ENCODE measurements at regions not wholly inside any gene's neighbourhood (a gene's known extent, or its start where the extent isn't known, plus 50 kb on each side); places are given as distances from the start of the nearest gene placed in this dataset.

DNA sequence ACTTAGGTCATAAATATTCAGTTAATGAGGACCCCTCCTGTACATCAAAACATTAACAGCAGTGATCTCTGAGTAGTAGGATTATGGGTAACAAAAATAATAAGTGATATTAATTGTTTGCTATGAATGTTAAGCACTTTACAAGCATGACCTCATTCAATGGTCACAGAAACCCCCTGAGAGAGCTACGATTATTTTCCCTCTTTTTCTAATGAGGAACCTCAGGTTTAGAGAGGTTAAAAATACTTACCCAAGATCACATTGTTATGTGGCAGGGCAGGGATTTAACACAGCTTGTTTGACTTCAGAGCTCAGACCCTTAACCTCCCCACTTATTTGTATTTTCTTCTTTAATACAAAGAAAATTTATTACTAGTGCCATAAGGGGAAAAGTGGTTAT is 228.2 kb downstream of the TBL1XR1 start:
- no peak for DNase-seq

GRCh38 chr3:176968631-176969030 is 228.7 kb downstream of the TBL1XR1 start:
- DNase-seq = no peak

DNA sequence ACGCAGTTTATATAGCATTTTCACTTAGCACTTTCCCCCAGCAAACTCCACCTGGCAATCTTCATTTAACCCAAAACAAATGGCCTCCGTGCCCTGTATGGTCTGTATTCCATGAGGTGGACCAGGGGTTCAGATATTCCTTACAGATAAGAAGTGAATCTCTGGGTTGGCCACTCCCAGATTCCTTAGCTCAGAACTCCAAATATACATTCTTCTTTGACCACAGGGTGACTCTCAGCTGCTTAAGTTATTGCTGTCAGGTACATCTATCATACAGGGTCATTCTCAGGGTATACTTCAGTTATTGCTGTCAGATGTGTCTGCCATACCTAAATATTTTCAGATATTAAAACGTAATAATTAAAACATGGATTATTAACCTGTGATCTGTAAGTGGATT is 229.8 kb downstream of the TBL1XR1 start:
- no peak for DNase-seq

DNA sequence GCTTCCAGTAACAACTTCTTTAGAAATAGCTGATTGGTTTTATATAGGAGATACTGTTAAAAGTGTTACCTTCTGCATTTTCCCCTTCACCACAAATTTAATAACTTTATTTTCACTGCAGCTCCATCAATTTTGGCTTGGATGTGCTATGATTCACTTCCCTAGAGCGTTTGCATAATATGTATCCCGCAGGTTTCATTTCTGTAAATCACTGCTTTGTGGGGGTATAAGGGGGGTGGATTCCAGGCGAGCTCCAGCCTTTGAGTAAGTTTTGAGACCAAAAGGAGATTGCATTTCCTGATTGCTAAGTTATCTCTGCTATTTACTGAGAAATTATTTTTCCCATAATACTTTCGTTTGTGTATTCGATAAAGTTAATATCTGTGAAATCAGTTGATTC is 232.6 kb downstream of the TBL1XR1 start:
- DNase-seq = no peak

DNA sequence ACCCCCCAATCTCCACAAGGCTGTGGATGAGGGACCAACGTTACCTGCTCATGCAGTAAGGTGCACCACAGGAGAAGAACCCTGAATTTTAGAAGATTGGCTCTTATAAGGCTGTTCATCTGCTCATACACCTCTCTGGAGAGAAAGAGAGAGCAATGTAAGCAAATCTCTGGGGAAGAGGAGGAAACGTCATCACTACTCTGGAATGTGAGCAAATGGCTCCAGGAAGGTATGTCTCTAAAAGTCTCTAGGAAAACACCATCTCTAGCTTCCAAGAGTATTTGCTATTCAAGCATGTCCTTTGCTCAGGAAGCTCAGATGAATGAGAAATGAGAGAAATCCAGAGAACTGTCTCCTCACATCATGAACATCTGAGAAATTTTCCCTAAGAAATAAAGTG is 235.4 kb downstream of the TBL1XR1 start:
- no peak for DNase-seq

- no peak for DNase-seq
Observed at GRCh38 chr3:176959867-176960266, 237.4 kb downstream of the TBL1XR1 start.

GRCh38 chr3:176958560-176958959 is 238.7 kb downstream of the TBL1XR1 start:
- DNase-seq = no peak

GRCh38 chr3:176954517-176954916 is 242.8 kb downstream of the TBL1XR1 start:
- no peak for DNase-seq

DNA sequence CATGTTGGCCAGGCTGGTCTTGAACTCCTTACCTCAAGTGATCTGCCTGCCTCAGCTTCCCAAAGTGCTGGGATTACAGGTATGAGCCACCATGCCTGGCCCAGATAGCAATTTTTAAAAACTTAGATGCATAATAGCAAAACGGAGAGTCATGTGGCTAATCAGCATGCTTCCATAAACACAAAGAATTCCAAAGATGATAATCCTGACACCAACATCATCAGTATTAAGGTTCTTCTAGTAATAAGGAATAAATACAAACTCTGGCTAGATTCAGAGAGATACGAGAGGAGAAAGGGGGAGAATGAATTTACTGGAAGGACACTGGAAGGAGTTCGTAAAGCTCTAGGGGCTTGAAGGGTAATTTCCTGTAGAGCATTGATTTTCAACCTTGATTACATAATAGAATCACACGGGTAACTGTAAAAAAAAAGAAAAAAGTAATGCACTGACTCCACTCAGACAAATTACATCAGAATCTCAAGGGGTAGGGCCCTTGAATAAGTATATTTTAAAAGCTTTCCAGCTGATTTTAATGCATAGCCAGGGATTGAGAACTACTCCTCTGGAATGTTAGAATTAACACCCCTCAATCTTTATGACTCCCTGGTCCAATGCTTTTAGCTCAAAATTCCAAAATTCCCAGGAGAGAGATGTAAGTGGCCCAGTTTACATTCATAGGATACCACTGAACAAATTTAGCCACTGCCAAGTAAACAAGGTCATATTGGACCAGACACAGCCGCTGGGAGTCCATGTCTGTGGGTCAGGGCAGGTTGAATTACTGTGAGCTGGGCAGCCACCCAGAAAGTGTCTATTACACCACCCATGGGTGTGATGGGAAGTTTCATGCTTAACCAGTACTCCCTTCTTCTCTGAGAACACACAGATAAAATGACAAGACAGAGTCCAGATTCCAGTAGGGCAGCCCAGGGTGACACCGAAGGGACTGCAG is 243.9 kb downstream of the TBL1XR1 start:
- DNase-seq = peak; percentile 24

DNA sequence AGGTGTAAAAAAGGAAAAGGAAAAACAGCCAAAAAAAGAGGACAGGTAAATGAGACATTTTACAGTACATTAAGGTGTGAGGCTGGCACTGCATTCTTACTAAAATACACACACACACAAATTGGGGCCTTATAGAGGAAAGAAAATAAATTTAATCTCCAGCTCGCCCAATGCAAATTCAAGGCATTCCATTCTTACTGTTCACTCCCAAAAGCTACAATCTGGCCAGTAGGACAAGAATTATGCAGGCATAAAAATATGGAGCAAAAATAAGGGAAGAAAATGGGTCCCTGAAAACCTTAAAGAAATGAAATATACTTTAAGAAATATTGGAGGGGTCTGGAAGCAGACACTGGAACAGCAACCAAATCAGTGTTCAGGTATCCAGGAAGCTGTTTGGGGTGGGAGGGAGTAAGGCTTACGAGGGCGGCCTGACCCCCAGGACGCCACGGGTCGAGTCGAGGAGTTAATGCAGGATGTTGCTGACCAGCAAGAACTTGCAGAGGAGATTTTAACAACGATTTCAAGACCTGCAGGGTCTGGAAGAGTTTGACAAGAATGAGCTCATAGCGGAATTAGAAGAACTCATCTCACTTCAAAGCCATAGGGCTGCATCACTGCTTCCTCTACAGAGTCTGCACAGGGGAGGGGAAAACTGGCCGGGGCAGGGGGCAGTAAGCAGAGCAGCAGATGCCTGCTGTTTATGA is 245.5 kb downstream of the TBL1XR1 start:
- no peak for DNase-seq

- DNase-seq = no peak
Observed at GRCh38 chr3:176951144-176951543, 246.1 kb downstream of the TBL1XR1 start.

- no peak for DNase-seq
Observed at GRCh38 chr3:176950743-176951142, 246.5 kb downstream of the TBL1XR1 start.

DNA sequence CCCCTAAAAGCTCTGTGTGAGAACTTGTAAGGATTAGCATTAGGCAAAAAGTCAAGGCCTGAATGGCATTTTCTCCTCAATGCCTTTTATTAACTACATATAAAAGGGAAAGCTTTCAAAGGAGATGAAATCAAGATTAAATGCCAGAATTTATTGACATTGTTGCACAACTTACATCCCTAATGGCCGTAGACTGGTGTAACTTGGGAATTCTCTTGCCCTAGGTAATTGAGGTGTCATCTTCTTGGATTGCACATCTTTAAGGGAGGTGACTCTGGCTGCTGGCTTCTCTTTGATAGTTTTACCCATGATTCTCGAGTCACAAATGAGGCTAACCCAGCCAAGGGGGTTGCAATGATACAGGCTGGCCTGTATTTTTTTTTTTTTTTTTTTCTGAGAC is 249.1 kb downstream of the TBL1XR1 start:
- no peak for DNase-seq

- no peak for DNase-seq
Observed at GRCh38 chr3:176946202-176946601, 251.1 kb downstream of the TBL1XR1 start.

- no peak for DNase-seq
Observed at GRCh38 chr3:176942305-176942704, 255.0 kb downstream of the TBL1XR1 start.

DNA sequence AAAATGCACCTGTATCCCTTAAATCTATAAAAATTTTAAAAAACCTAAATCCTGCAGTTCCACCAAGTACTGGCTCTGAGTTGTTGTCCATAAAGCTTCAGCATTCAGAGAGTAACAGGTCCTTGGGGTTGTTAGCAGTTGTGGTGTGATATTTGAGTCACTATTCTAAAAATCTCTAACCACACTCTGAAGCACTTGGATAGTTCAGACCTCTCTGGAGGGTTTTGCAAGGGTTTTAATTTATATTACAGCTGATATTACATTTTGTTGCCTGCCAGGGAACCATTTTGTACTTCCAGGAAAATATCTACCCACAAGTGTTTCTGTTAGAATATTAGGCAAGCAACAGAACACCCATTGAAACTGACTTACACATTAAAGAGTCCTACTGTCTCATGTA is 255.6 kb downstream of the TBL1XR1 start:
- no peak for DNase-seq

GRCh38 chr3:176939022-176939817 is 258.1 kb downstream of the TBL1XR1 start:
- peak; percentile 73 for DNase-seq

DNA sequence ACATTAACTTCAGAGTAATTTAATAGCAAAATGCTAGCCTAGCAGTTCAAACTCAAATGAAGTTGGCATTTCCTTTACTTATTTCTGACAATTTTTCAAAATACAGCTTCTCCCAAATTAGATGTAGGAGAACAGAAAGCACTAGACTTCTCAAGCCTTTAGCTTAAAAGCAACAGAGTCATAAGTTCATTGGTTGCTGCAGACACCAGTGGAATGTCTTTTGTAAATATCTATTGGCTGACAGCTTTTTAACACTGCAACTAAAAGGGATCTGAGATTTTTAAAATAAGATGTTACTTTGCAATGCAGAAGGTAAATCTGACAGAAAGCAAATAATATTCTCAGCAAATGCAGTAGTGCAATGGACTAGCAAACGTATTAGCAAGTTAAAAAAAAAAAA is 259.3 kb downstream of the TBL1XR1 start:
- no peak for DNase-seq

- no peak for DNase-seq
Observed at GRCh38 chr3:176937541-176937940, 259.7 kb downstream of the TBL1XR1 start.

GRCh38 chr3:176935194-176935888 is 261.9 kb downstream of the TBL1XR1 start:
- DNase-seq = no peak

- DNase-seq = no peak
Observed at GRCh38 chr3:176934698-176935097, 262.6 kb downstream of the TBL1XR1 start.

DNA sequence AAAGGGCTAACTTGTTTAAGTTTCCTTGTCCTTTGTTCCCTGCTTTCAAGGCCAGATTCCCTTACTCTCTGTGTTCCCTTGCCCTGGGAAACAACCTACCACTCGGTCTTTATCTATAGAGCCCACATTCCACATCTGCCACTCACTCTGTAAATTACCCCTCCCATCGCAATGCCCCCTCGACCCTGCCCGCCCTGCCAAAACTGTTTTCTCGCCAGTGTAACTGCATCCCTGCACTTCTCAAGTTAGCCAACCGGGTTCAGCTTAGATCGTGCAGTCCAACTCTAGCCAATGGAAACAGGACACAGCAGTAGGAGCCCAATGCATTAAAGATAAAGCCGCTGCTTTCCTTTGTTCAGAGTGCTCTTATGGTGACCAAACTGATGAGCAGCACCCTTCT is 263.6 kb downstream of the TBL1XR1 start:
- no peak for DNase-seq
